ENCODE measurements at regions not wholly inside any gene's neighbourhood (a gene's known extent, or its start where the extent isn't known, plus 50 kb on each side); places are given as distances from the start of the nearest gene placed in this dataset.

DNA sequence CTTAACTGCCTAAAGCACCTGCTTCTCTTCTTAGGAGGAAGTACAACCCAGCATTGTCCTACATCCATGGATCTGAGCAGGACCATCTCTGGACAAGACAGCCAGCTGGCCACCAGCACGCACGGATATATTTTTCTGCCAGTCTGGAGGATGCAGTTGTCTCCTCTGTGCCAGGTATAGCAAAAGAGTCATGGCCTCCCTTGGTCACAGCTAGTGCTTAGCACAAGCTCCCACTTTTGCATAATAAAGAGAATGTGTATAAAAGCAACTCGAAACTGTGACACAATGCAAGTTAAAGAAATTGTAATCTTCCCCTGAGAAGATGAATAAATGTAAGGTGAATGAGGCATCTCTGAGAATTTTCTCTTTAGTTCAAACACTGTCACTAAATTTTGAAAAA, 267.8 kb upstream of the MANEA start:
- Histone ChIP-seq H3K27me3 (replicated peaks) (no peaks in the 10 kb centered on the region), H3K4me3 (ENCODE audit: low read depth, low read length) (no peak overlapping the region), H3K27ac (no peak overlapping the region), H3K36me3 (replicated peaks) (no peaks in the 10 kb centered on the region)
- TF ChIP-seq, protein P1, sequence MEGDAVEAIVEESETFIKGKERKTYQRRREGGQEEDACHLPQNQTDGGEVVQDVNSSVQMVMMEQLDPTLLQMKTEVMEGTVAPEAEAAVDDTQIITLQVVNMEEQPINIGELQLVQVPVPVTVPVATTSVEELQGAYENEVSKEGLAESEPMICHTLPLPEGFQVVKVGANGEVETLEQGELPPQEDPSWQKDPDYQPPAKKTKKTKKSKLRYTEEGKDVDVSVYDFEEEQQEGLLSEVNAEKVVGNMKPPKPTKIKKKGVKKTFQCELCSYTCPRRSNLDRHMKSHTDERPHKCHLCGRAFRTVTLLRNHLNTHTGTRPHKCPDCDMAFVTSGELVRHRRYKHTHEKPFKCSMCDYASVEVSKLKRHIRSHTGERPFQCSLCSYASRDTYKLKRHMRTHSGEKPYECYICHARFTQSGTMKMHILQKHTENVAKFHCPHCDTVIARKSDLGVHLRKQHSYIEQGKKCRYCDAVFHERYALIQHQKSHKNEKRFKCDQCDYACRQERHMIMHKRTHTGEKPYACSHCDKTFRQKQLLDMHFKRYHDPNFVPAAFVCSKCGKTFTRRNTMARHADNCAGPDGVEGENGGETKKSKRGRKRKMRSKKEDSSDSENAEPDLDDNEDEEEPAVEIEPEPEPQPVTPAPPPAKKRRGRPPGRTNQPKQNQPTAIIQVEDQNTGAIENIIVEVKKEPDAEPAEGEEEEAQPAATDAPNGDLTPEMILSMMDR (IDR thresholded peaks at IDR 0.05; ENCODE audit: low read depth, low read length, missing control alignments), result no peak
- no peak for DNase-seq
- in situ Hi-C loops (cut with HindIII; ENCODE audit: low pct_ligation_motif_present, low sequenced_read_pairs), result no loop called here

DNA sequence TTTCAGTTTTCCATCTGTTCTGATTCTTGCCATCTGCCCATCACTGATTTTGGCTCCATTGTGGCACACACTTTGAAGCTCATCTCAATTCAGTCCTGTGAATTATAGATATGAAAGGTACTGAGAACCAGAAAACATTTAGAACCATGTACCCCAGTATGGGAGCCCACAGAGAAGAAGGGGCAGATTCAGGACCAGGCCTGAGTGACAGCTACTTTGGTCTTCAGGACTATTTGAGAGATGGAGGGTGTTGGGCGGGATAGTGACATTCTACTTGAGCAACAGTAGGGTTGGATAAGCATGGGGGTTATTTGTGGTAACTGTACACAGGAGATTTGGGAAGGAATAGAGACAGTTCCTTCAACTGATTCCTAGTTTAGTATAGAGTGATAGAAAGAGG, 259.2 kb upstream of the MANEA start:
- Histone ChIP-seq H3K27me3 (replicated peaks) (no peaks in the 10 kb centered on the region), H3K36me3 (replicated peaks) (no peaks in the 10 kb centered on the region), H3K27ac (no peak overlapping the region), H3K4me3 (ENCODE audit: low read depth, low read length) (no peak overlapping the region)
- TF ChIP-seq, protein P1 (IDR thresholded peaks at IDR 0.05; ENCODE audit: low read depth, low read length, missing control alignments), result no peak
- no peak for DNase-seq
- in situ Hi-C loops (cut with HindIII; ENCODE audit: low pct_ligation_motif_present, low sequenced_read_pairs), result no loop called here

DNA sequence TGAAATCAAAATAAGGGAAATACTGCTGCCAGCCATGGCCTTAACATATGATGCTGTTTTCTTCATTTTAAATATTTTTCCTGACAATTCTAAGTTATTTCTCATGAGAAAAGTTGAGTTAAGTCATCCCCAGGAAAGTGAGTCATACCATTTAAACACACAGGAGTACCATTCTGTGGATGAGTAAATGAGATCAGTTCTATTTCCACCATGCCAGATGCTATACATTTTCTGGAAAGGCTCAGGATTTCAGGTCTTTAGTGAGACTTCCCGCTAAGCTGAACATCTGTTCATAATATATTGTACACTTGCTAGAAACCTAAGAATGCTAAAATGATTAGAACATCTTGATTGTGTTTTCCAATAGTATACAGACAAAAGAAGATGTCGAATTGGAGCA, 256.2 kb upstream of the MANEA start:
- Histone ChIP-seq H3K27ac (no peak overlapping the region), H3K4me3 (ENCODE audit: low read depth, low read length) (no peak overlapping the region), H3K36me3 (replicated peaks) (no peaks in the 10 kb centered on the region), H3K27me3 (replicated peaks) (no peaks in the 10 kb centered on the region)
- no peak for DNase-seq
- TF ChIP-seq, protein P1 (IDR thresholded peaks at IDR 0.05; ENCODE audit: low read depth, low read length, missing control alignments), result no peak
- in situ Hi-C loops (cut with HindIII; ENCODE audit: low pct_ligation_motif_present, low sequenced_read_pairs), result no loop called here

DNA sequence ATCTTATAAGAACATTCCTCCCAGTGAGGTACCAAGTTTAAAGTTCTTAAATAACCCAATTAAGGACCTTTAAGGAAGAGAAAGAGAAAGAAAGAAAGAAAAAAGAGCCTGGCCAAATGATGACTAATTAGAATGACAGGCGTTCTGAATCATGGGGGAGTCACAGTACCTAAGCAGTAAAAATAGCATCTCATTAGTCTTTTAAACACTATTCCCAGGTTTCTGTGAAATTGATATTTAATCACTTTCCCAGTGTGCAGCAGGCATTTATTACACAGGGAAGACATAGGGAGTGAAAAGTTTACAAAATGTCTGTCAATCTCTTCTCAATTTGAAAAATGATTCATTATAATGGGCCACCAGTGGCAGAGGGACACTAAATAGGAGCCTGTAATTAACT, 251.4 kb upstream of the MANEA start:
- Histone ChIP-seq H3K36me3 (replicated peaks) (no peaks in the 10 kb centered on the region), H3K4me3 (ENCODE audit: low read depth, low read length) (no peak overlapping the region), H3K27me3 (replicated peaks) (no peaks in the 10 kb centered on the region), H3K27ac (no peak overlapping the region)
- in situ Hi-C loops (cut with HindIII; ENCODE audit: low pct_ligation_motif_present, low sequenced_read_pairs), result no loop called here
- no peak for DNase-seq
- TF ChIP-seq, protein P1 (IDR thresholded peaks at IDR 0.05; ENCODE audit: low read depth, low read length, missing control alignments), result no peak

DNA sequence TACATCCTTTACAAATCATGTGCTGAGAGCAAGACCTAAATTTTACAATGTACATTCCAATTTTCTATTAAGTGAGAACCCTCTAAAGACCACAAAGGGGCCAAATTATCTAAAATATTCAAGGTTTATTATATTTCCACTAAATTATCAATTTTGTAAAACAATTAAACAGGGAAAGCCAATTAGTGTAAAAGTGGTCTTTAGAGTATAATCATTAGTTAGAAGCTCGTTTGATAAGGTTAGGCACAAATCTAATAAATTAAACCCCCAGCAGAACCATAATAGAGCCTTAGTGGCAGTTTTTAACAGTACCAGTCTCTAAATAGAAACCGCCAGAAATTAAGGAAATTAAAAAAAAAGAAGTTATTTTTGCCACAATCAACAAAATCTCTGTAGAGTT, 249.1 kb upstream of the MANEA start:
- TF ChIP-seq, protein P1 (IDR thresholded peaks at IDR 0.05; ENCODE audit: low read depth, low read length, missing control alignments), result no peak
- H3K27ac ChIP-seq, result no peak overlapping the region
- in situ Hi-C loops (cut with HindIII; ENCODE audit: low pct_ligation_motif_present, low sequenced_read_pairs), result no loop called here
- no peak overlapping the region for H3K4me3 ChIP-seq (ENCODE audit: low read depth, low read length)
- H3K27me3 ChIP-seq (replicated peaks), result no peaks in the 10 kb centered on the region
- H3K36me3 ChIP-seq (replicated peaks), result no peaks in the 10 kb centered on the region
- DNase-seq, result no peak

DNA sequence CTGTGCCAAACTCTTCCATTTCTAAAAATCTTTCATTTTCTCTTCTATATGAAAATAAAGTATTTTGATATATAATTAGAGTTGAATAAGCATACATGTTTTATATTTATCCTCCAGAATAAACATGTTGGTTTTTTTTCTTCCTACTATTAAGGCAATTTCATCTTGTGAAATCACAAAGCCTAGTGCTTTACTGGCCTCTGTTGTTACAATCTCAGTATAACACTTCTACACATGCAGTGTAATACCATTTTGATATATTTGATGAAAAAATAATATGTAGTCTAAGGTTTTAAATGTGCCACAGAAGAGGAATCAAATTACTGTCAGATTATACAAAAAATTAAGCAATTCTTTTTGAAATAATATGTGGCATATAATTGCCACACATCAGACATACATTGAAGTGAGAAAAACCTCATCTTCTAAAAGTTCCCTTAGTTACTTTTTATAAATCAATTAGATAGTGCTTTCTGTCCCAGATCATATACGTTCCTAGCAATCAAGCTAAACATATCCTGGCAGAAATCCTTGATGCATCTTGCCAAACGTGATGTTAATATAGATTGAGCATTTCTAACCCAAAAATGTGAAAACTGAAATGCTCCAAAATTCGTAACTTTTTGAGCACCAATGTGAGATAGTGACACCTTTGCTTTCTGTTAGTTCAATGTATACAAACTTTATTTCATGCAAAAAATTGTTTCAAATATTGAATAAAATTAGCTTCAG, 225.1 kb upstream of the MANEA start:
- in situ Hi-C loops (cut with HindIII; ENCODE audit: low pct_ligation_motif_present, low sequenced_read_pairs), result no loop called here
- TF ChIP-seq, protein P1 (IDR thresholded peaks at IDR 0.05; ENCODE audit: low read depth, low read length, missing control alignments), result no peak
- no peak for DNase-seq
- H3K36me3 ChIP-seq (replicated peaks), result no peaks in the 10 kb centered on the region
- no peak overlapping the region for H3K27ac ChIP-seq
- H3K4me3 ChIP-seq (ENCODE audit: low read depth, low read length), result no peak overlapping the region
- H3K27me3 ChIP-seq (replicated peaks), result no peaks in the 10 kb centered on the region
